Mesendoderm (in vitro differentiated cells): ENCODE measurements at regions not wholly inside any gene's neighbourhood (a gene's known extent, or its start where the extent isn't known, plus 50 kb on each side); places are given as distances from the start of the nearest gene placed in this dataset.

Experiments
- DNase-seq: peaks from one replicate; pipeline ENCODE4 v3.0.0; 2013
- H2AK5ac ChIP-seq: 2 replicates; pipeline ENCODE4 v1.6.1; 2013; ENCODE audit warnings: low read length, inconsistent platforms
- H2BK120ac ChIP-seq: 2 replicates; pipeline ENCODE4 v1.6.1; 2013; ENCODE audit warnings: low read depth, mild to moderate bottlenecking, low read length, moderate library complexity, mixed read lengths
- H2BK15ac ChIP-seq: replicated peaks from 2 replicates; pipeline ENCODE4 v1.6.1; 2013; ENCODE audit warnings: low read depth, mild to moderate bottlenecking, moderate library complexity
- H2BK5ac ChIP-seq: 2 replicates; pipeline ENCODE4 v1.6.1; 2013; ENCODE audit warnings: low read length, inconsistent platforms
- H3K18ac ChIP-seq: 2 replicates; pipeline ENCODE4 v1.6.1; 2013; ENCODE audit warnings: mild to moderate bottlenecking, low read length, mixed read lengths
- H3K23ac ChIP-seq: one replicate; pipeline ENCODE4 v1.6.1; 2013; ENCODE audit warnings: low read length
- H3K27ac ChIP-seq: 2 replicates; pipeline ENCODE4 v1.5.1; 2013; ENCODE audit warnings: low read depth, mild to moderate bottlenecking, inconsistent platforms, low read length, moderate library complexity
- H3K27me3 ChIP-seq: 2 replicates; pipeline ENCODE4 v1.6.1; 2013; ENCODE audit warnings: low read length, control low read depth, mild to moderate bottlenecking, inconsistent platforms; ENCODE audit not compliant: insufficient read depth, poor library complexity
- H3K36me3 ChIP-seq: 2 replicates; pipeline ENCODE4 v1.6.1; 2013; ENCODE audit warnings: low read length, inconsistent platforms; ENCODE audit not compliant: control insufficient read depth, insufficient read depth
- H3K4ac ChIP-seq: one replicate; pipeline ENCODE4 v1.6.1; 2013; ENCODE audit warnings: low read depth, mild to moderate bottlenecking, low read length, moderate library complexity
- H3K4me1 ChIP-seq: 2 replicates; pipeline ENCODE4 v1.6.1; 2013; ENCODE audit warnings: low read depth, low read length, inconsistent platforms; ENCODE audit not compliant: control insufficient read depth
- H3K4me2 ChIP-seq: 2 replicates; pipeline ENCODE4 v1.6.1; 2013; ENCODE audit warnings: low read length
- H3K4me3 ChIP-seq: 2 replicates; pipeline ENCODE4 v1.5.1; 2013; ENCODE audit warnings: mild to moderate bottlenecking, low read length
- H3K56ac ChIP-seq: one replicate; pipeline ENCODE4 v1.6.1; 2013; ENCODE audit warnings: low read length
- H3K79me1 ChIP-seq: 2 replicates; pipeline ENCODE4 v1.6.1; 2013; ENCODE audit warnings: low read length, inconsistent platforms
- H3K79me2 ChIP-seq: 2 replicates; pipeline ENCODE4 v1.6.1; 2013; ENCODE audit warnings: mild to moderate bottlenecking, low read length; ENCODE audit not compliant: control insufficient read depth, insufficient read depth
- H3K9ac ChIP-seq: 2 replicates; pipeline ENCODE4 v1.6.1; 2013; ENCODE audit warnings: low read length, inconsistent platforms
- H4K5ac ChIP-seq: one replicate; pipeline ENCODE4 v1.6.1; 2013; ENCODE audit warnings: low read length
- H4K8ac ChIP-seq: one replicate; pipeline ENCODE4 v1.6.1; 2013; ENCODE audit warnings: low read depth, mild to moderate bottlenecking, control low read depth, low read length, moderate library complexity
- WGBS: extraction: QIAGEN DNeasy Blood & Tissue Kit; methylation state at CpG from one replicate; pipeline ENCODE4 v1.1.7; 2013; ENCODE audit warnings: low lambda C conversion rate, missing lambda C conversion rate; ENCODE audit not compliant: insufficient coverage; ENCODE audit errors: extremely low coverage; 5-methylcytosine and 5-hydroxymethylcytosine counted together

DNA sequence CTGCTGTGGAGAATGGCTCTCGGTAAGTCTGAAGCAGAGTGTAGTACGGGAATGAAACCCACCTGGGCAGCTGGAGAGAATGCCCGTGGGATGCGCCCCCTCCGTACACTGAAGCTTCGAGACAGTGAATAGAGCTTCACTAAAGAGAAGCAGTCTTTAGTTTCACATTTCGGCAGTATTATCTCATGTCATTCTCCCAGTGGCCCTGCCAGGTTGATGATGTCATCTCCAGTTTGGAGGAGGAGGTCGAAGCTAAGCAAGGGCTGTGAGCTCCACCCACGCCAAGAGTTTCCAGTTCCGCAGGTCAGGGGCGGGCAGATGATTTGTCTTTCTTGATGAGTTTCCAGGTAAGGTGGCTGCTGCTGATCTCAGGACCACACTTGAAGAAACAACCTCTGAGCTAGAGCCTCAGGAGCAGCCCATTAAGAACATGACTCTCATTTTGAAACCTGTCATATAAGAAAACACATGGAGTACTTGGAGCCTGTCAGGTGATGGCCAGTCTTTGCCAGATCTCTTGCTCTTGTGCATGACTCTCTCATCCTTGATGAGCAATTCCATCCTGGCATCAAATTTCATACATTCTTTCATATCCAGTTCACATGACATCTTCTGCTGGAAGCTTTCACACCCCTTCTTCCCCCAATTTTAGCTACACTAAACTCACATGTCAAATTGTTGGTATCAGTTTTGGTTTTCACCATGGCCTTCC, 475.0 kb downstream of the RNF144A start:
- Histone ChIP-seq H3K4me2 (no peak overlapping the region), H3K56ac (no peak overlapping the region), H3K27me3 (no peaks in the 10 kb centered on the region), H3K4me3 (no peak overlapping the region), H3K23ac (no peak overlapping the region), H3K4ac (no peak overlapping the region), H2BK15ac (no peak overlapping the region), H4K5ac (no peak overlapping the region), H3K18ac (no peak overlapping the region), H4K8ac (no peak overlapping the region), H3K79me1 (no peaks in the 10 kb centered on the region), H3K9ac (no peak overlapping the region), H3K79me2 (no peaks in the 10 kb centered on the region), H3K27ac (no peak overlapping the region), H3K4me1 (no peaks in the 10 kb centered on the region), H2BK5ac (no peak overlapping the region), H3K36me3 (no peaks in the 10 kb centered on the region), H2AK5ac (no peak overlapping the region), H2BK120ac (no peak overlapping the region)
- peak; percentile 58 for DNase-seq
- WGBS: no CpG with 5 or more reads among the region's 11 CpGs

- Histone ChIP-seq H3K56ac (no peak overlapping the region), H3K4ac (no peak overlapping the region), H4K8ac (no peak overlapping the region), H3K23ac (no peak overlapping the region), H3K9ac (no peak overlapping the region), H3K36me3 (no peaks in the 10 kb centered on the region), H2BK5ac (no peak overlapping the region), H3K27ac (no peak overlapping the region), H2AK5ac (no peak overlapping the region), H3K79me2 (no peaks in the 10 kb centered on the region), H4K5ac (no peak overlapping the region), H3K27me3 (no peaks in the 10 kb centered on the region), H3K4me3 (no peak overlapping the region), H3K18ac (no peak overlapping the region), H2BK120ac (no peak overlapping the region), H3K79me1 (no peaks in the 10 kb centered on the region), H3K4me1 (no peaks in the 10 kb centered on the region), H2BK15ac (no peak overlapping the region), H3K4me2 (no peak overlapping the region)
- DNase-seq: peak; percentile 24
- WGBS: no CpG with 5 or more reads among the region's 3 CpGs
These were observed 477.0 kb downstream of the RNF144A start for GRCh38 chr2:7394195-7394594.

- Histone ChIP-seq H3K27ac (no peak overlapping the region), H4K8ac (no peak overlapping the region), H3K23ac (no peak overlapping the region), H2BK15ac (no peak overlapping the region), H3K27me3 (no peaks in the 10 kb centered on the region), H3K4ac (no peak overlapping the region), H3K36me3 (no peaks in the 10 kb centered on the region), H2BK5ac (no peak overlapping the region), H3K9ac (no peak overlapping the region), H3K56ac (no peak overlapping the region), H2AK5ac (no peak overlapping the region), H3K4me2 (no peak overlapping the region), H3K79me1 (no peaks in the 10 kb centered on the region), H3K18ac (no peak overlapping the region), H3K4me3 (no peak overlapping the region), H3K79me2 (no peaks in the 10 kb centered on the region), H2BK120ac (no peak overlapping the region), H4K5ac (no peak overlapping the region), H3K4me1 (no peaks in the 10 kb centered on the region)
- no peak for DNase-seq
- WGBS: no CpG with 5 or more reads among the region's 4 CpGs
These were observed 483.4 kb downstream of the RNF144A start for GRCh38 chr2:7400628-7401027.

DNA sequence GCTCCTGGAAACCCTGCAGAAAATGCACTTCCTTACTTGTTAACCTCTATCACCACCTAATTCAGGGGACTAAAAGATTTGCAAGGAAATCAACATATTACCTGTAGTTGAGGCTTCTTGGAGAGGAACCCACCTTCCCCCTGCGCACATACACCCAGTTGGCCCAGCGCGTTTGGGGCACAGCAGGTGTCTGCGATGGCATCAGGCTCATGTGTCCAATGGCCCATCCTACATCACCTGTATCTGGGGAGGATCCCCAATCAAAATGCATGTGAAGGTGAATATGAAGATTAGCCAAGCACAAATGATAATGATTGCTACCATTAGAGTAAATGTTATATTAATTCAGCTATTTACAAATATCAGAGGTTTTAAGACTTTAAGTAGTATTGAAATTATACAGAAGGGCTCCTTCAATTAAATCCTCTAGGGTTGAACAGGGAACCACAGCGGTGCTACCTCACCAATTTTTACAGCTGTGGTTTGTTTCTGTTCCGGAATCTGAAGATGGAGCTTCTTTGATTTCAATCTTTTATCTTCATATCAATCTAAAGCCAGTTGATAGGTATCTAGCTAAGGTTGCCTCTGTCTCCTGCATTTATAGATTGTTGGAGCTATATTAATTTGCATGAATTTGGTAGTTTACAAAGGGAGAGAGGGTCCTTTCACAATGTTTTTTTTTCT, 486.0 kb downstream of the RNF144A start:
- no peak overlapping the region for H3K18ac ChIP-seq
- no peak overlapping the region for H2AK5ac ChIP-seq
- no peaks in the 10 kb centered on the region for H3K4me1 ChIP-seq
- no peaks in the 10 kb centered on the region for H3K79me1 ChIP-seq
- H3K56ac ChIP-seq: no peak overlapping the region
- H3K27ac ChIP-seq: no peak overlapping the region
- H3K36me3 ChIP-seq: no peaks in the 10 kb centered on the region
- no peaks in the 10 kb centered on the region for H3K79me2 ChIP-seq
- H3K4me3 ChIP-seq: no peak overlapping the region
- DNase-seq: no peak
- H3K23ac ChIP-seq: no peak overlapping the region
- no peak overlapping the region for H3K4me2 ChIP-seq
- H2BK120ac ChIP-seq: no peak overlapping the region
- no peak overlapping the region for H2BK5ac ChIP-seq
- no peak overlapping the region for H3K9ac ChIP-seq
- H2BK15ac ChIP-seq: no peak overlapping the region
- no CpG with 5 or more reads among the region's 6 CpGs for WGBS
- no peak overlapping the region for H4K8ac ChIP-seq
- H4K5ac ChIP-seq: no peak overlapping the region
- H3K27me3 ChIP-seq: no peaks in the 10 kb centered on the region
- H3K4ac ChIP-seq: no peak overlapping the region

GRCh38 chr2:7405861-7406715, 488.9 kb downstream of the RNF144A start:
- H3K79me1 ChIP-seq: no peaks in the 10 kb centered on the region
- H2BK15ac ChIP-seq: no peak overlapping the region
- H3K27me3 ChIP-seq: no peaks in the 10 kb centered on the region
- H3K79me2 ChIP-seq: no peaks in the 10 kb centered on the region
- no peak overlapping the region for H4K5ac ChIP-seq
- DNase-seq: no peak
- H2BK5ac ChIP-seq: no peak overlapping the region
- H3K4me2 ChIP-seq: no peak overlapping the region
- no peak overlapping the region for H2AK5ac ChIP-seq
- no peak overlapping the region for H3K9ac ChIP-seq
- no peak overlapping the region for H3K4me3 ChIP-seq
- no peak overlapping the region for H3K27ac ChIP-seq
- H3K23ac ChIP-seq: no peak overlapping the region
- no peak overlapping the region for H3K56ac ChIP-seq
- no peaks in the 10 kb centered on the region for H3K36me3 ChIP-seq
- no peak overlapping the region for H2BK120ac ChIP-seq
- H3K4me1 ChIP-seq: no peaks in the 10 kb centered on the region
- no peak overlapping the region for H3K18ac ChIP-seq
- no peak overlapping the region for H3K4ac ChIP-seq
- H4K8ac ChIP-seq: no peak overlapping the region
- no CpG with 5 or more reads among the region's 9 CpGs for WGBS
